T-helper 2 cell treated with Interferon-gamma antibody and Interleukin-4, amounts not matched to agents 100 ng/mL and 5 ng/mL, for 36 hours (primary cell): ENCODE measurements at regions not wholly inside any gene's neighbourhood (a gene's known extent, or its start where the extent isn't known, plus 50 kb on each side); places are given as distances from the start of the nearest gene placed in this dataset.

Experiments
- intact Hi-C: fragments of 100-400 bp; cut with micrococcal nuclease; formaldehyde crosslinking; loops from one replicate; pipeline ENCODE4 v1.15.1; 2023

DNA sequence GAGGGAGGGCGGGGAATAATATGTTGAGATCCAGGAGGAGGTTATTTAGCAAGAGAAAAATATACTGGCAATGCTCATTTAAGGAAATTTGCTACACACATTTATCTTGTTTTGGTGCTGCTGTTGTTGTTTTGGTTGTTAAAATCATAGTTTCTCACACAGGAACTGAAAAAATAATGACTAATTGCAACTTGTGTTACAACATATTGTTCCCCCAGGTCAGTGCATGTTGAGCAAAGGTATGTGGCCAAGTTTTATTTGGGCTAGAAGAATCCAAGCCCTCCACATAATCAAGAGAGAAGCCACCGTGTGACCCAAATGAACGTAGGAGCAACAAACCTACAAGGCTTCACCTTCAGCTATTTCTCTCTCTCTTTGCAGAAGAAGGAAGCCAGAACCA lies 220.3 kb upstream of the DAPK1 start:
- intact Hi-C loops: no loop called here

DNA sequence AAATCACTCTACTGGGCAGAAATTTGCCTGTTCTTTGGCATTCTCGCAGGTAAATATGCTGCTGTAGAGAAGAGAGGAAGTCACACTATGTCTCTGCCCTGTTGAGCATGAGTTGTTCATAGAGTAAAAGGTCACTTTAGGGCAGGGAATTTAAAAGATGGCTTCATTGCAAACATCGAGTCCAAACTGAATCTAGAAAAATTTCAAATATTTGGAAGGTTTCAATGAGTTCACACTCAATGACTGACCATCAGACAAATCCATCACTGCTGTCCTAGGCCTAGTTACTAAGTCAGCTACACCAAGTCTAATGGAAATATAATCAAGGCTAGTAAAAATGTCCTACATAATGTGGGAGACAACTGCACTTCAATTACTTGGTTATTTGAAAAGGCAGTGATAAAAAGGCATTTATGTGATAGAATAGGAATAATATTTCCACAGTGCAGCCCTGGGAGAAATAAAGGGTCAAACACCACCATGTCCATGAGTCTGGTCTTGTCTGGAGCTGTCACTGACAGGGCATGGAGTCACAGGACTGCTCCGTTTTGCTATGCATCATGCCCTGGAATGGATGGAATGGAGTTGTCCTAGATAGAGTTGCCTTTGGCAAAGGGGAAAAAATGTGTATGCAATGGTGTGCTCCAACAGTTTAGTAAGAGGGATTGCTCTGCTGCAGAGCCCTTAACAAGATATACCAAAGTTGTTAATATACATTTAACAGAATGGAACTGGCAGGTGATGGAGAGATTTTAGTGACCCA lies 218.5 kb upstream of the DAPK1 start:
- intact Hi-C loops: no loop called here

DNA sequence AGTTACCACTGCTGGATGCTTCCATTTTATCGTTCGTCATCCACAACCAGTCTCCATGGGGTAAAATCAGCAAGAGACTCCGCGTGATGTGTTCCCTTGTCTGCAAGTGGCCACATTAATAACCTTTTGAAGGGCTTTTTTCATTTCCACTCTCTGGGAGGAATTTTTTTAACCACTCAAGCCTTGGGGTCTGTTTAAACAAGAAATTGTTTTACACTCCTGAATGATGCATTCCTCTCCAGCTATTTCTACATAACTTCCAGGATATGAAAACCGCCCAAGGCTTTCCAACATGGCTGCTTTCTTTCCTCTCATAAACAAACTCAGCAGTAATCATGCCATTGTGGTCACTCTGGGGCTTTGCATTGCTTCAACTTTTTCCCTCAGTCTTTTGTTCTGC lies 217.2 kb upstream of the DAPK1 start:
- intact Hi-C loops: no loop called here

DNA sequence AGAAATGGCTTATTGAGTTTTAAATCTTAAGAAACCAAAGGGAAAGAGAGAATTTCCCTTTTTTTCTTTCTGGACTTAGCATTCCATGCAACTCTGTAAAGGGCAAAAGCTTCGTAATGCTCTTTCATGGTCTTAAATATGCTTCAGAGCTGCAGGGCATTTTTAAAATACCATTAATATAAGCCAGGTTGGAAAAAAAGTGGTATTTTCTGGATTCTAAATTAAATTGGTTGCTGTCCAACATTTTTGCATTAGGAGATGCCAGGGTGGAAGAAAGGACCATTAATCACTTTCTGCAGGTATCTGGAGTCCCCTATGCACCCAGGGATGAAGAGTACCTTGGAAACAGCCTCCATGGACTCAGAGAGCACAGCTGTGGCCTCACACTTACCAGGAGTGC lies 215.1 kb upstream of the DAPK1 start:
- intact Hi-C loops: no loop called here

DNA sequence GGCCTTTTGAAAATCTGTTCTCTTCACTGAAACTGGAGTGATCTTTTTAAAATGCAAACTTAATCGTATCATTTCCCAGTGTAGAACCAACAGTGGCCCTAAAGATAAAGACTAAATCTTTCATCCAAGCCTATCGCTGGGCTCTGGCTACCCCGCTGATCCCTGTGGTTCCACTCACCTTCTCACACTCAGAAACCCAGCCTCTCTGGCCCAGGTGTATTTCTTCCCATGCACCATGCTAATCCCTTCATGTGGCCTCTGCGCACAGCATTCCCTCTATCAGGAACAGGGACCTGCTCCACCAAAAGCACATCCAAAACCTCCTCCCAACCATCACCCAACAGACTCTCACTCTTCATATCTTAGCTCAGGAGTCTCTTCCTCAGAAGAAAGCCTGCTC lies 214.1 kb upstream of the DAPK1 start:
- intact Hi-C loops: no loop called here

DNA sequence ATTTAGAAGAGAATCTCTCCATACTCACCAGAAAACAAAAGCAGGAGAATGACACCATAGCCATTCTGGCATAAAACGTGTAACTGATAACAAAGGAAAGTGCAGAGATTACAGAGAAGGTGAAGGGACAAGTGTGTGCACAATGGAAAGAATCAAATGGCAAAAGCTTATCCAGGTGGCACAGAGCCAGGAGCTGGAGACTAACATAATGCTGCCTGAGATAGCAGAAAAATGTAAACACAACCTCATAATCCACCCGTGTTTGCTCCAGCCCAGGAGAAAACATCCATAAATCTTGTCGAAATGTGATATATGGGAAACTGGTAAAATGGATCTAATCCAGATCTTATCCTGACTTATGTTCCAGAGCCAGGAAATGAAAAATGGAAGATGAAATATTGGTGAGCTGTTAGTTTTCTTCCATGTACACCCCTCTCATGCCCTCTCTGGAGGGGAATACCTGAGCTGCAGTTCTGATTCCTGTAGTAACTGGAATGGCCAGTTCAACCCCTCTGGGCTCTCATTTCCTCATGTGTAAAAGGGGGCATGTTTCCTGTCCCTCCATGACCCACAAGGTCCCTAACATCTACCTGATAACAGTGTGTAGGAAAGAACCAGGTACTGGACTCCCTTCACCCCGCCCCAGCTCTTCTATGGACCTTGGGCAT lies 212.3 kb upstream of the DAPK1 start:
- intact Hi-C loops: no loop called here

DNA sequence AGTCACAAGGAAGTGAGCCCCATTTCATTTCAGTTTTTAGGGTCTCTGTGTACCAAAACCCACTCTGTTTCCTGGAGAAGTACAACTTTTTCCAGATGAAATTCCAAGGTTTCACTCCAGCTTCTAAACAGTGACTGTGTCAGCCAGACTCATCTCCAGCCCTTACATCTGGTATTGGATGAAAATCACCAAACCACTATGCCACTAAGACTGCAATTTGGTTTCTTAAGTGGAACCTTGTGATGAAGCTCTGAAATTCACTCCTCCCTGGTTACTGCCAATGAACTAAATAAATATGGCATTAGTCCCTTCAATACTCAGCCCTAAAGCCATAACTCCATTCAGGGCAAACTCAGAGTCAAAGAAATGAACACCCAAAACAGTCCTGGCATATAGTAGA lies 211.2 kb upstream of the DAPK1 start:
- intact Hi-C loops: no loop called here

DNA sequence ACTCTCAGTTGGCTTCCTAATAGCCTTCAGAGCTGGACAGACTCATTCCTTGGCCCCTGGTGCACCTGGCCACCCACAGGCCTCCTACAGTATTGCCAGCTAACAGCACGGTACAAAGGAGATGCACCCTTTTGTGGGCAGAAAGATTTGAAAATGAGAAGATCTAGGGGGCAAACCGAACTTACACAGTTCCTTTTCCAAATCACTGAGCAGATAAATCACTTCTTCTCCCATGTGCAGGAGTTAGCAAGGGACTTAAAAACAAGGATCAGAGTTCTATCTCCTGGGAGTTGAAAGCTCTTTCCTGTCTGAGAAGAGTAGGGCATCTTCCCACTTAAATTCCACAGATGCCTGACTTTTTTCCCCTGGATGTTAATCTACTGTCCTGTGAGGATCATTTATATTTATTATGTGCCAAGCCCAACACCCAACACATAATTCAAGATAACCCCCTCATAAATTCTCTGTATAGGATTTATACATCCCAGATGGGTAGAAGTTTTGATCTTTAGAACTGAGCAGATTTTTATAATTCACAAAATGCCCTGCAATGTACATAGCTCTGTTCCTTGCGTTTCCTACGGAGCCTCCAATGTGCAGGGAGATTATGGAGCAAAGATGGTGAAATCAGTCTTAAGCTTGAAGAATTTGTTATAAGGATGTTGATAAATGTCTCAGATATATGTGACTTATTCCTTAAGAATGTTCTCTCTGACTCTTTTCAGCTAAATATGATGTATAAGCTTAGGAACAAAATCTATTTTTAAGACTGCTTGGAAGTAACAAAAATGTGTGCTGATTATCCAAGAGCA lies 207.2 kb upstream of the DAPK1 start:
- intact Hi-C loops: no loop called here

DNA sequence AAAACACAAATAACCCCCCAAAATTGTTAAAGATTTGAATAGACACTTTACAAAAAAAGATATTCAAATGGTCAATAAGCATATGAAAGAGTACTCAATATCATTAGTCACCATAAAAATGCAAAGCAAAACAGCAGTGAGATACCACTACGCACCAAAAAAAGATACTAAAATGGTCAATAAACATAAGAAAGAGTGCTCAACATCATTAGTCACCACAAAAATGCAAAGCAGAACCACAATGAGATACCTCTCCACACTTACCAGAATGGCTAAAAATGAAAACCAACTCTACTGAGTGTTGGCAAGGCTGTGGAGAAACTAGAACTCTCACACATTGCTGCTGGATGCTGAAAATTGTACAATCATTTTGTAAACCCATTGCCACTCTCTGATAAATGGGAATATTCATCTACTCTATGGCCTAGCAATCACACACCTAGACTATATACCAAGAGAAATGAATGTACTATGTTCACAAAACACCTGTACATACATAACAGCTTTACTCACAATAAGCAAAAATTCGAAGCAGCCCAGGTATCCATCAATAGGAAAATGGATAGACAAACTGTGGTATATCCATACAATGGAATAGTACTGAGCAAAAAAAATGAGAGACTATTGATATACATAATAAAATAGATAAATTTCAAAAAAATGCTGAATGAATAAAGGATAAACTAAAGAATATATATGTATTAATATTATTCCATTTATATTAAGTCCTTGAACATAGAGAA lies 205.0 kb upstream of the DAPK1 start:
- intact Hi-C loops: no loop called here

DNA sequence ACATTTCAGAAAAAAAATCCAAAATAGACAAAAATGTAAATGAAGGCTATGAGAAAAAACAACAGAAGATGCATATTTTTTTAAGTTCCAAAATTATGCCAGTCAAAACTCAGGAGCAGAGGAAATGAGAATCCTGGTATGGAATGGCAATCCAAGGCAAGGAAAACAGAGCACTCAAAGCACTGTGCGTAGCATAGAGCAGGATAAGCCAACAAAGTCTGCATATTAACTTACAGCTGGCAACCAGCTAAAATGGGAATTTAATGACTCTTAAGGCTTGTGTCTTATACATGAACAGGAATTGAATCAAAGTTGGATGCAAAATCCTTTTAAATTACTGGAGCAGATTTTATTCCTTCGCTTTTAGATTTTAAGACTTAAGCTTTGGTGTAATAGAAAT lies 203.5 kb upstream of the DAPK1 start:
- intact Hi-C loops: no loop called here

DNA sequence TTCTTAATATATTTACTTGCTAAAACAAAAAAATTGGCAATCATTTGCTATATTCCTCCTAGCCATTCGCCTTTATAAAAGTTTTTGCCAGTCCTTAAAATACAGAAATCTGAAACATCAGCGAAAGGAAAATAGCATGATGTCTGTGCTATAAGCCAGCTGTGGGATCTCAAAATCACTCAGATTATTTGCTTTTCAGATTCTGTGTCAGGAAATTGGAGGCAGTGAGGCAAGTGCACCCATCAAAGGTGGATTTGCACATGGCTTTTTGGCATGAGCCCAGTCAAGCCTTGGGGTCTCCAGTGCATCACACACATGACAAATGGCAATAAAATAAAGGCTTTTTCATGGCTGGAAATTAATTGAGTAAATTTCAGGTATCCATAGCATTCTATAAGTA lies 196.8 kb upstream of the DAPK1 start:
- intact Hi-C loops: no loop called here

DNA sequence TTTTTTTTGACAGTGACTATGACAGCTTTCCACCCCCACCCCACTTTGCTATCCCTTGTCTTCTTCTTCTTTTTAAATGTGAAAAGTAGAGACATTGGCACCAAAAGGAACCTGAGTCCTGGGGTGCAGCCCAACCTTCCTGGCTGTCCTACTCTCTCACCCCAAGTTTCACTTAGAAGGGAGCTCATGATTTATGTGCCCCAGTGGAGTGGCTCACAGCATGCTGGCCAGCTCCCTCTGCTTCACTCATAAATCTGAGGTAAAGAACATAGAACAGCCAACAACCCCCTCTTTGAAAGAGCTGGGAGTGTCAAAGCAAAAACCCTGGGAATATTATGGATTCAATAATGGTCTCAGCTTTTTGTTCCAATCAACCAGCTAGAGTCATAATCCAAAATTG lies 196.3 kb upstream of the DAPK1 start:
- intact Hi-C loops: no loop called here

DNA sequence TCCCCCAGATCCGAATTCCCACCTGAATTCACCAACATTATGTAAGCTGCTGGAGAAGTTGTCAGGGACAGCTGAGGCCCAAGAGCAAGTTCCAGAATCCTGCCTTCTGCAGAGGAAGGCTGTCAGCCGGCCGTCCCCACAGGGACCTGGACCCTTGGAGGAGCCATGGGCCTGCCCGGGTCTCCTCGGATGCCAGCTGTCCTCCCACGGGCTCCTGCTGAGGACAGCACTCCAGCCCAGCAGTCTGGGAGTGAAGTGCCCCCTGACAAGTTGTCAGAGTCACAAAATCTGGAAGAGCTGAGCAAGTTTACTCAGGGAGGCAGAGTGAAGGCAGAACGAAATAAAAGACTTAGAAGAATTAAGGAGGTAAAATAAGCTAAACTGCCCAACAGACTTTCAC lies 192.5 kb upstream of the DAPK1 start:
- intact Hi-C loops: no loop called here

DNA sequence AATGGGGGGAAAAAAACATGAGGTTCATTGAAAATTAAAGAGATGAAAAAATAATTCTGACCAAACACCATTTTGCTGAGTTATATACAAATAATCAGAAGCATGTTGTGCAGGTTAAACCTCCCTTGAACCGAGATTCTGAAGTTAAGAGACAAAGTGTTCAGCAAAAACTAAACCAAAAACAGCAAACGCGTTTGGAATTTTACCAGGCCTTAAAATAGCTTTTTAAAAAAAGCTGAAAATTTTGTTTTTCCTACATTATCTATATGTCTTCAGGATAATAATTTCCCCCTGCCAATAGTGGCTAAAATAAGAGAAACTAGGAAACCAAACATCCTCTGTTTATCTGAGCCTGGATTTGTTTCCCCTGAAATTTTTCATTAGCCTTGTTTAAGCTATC lies 191.7 kb upstream of the DAPK1 start:
- intact Hi-C loops: no loop called here

DNA sequence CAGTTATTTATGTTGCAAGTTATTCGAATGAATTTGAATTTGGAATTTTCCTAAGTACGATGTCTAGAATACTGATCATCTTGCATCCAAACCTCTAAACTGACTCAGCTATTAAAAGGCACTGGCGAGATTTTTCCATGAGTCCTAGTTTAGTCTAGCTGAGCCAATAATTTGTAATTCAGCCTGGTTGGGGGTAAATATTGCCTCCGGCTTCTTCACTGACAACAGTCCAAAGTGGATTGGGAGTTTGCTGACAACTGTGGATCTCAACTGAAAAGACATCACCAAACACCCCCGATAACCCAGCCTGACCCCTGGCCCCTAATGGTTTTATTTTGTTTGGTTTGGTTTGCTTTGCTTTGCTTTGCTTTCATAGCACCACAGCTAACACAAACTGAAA lies 189.8 kb upstream of the DAPK1 start:
- intact Hi-C loops: no loop called here

DNA sequence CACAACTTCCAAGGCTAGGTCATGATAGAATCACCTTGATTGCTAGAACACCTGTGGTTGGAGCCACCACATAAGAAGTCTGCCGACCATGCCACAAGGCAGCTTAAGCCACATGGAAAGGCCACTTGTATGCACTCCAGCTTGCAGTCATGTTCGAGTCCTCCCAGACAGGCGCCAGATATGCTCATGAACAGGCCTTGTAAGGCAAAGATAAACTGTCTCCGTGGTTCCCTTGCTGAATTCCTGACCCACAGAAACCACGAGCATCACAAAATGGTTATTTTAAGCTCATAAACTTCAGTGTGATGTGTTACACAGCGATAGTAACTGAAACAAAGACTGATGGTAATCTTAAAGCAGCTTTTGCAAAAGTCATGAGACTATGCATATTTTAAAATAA lies 188.4 kb upstream of the DAPK1 start:
- intact Hi-C loops: no loop called here

DNA sequence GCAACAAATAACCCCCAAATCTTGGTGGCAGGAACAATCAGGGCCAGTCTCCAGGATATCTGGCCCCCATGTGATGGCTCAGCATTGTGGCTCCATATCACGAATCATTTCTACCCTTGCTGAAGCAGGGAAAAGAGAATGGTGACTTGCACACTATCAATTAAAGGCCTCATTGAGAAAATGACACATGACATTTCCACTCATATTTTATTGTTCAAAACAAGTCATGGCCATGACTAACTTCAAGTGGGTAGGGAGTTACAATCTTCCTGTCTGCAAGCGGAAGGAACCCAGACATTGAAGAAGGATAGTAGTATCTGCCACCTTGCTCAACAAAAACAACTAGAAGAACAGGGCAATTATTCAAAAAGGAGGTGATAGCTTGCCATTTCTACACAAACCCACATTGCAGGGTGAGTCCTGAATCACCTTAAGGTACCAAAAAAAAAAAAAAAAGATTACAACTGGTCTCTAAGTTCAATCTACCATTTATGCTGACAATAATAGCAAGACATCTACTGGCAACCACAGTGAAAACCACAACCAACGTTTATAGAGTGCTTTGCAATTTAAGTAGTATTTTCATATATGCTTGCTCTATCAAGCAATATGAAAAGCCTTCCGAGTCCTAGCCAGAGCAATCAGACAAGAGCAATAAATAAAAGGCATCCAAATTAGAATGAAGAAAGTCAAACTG lies 186.7 kb upstream of the DAPK1 start:
- intact Hi-C loops: no loop called here

DNA sequence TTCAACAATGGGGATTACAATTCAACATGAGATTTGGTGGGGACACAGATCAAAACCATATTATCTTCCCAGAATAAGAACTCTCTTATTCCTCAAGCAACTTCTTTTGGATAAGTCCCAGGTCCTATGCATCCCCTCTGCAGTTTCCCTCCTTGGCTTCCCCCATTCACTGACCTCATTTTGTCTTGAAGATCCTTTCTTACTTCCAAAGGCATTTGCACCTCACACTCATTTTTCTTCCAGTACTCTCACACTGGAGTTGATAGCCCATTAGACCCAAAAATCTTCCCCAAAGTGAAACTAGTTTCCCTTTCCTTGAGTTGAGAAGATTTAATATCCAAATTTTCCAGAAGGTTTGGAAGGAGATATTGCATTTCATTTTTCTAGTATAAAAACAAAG lies 178.0 kb upstream of the DAPK1 start:
- intact Hi-C loops: loop anchor here (5.0 kb wide), 1 partner anchor 702 kb away; no protein-coding TSS in a partner anchor

DNA sequence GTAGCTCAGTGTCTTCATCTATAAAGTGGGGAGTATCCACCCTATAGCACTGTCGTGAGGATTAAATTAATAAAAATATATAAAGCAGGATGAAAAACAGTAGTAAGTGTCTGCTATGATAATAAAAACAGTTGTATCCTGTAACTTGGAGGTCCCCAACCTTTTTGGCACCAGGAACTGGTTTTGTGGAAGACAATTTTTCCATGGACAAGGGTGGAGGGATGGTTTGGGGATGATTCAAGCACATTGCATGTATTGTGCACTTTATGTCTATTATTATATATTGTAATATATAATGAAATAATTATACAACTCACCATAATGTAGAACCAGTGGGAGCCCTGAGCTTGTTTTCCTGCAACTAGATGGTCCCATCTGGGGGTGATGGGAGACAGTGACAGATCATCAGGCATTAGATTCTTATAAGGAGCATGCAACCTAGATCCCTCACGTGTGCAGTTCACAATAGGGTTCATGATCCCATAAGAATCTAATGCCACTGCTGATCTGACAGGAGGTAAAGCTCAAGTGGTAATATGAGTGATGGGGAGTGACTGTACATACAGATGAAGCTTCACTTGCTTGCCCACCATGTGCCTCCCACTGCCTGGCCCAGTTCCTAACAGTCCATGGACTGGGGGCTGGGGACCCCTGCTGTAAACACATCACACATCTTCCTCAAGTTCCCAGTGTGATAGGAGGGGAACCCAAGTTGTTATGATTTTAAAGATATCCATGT lies 177.4 kb upstream of the DAPK1 start:
- intact Hi-C loops: loop anchor here (5.0 kb wide), 1 partner anchor 703 kb away; no protein-coding TSS in a partner anchor
